Transverse colon (tissue), 4 donors: ENCODE measurements at regions not wholly inside any gene's neighbourhood (a gene's known extent, or its start where the extent isn't known, plus 50 kb on each side); places are given as distances from the start of the nearest gene placed in this dataset.

ENCODE experiments used
- POLR2AphosphoS5 ChIP-seq, 3 donors: sonication (generic); formaldehyde crosslinking; IDR thresholded peaks; one replicate each; pipeline ENCODE4 v1.6.1; 2016; ENCODE audit warnings: antibody characterized with exemption in 3 of 3
- TF ChIP-seq, protein P1 (sequence below), 5 experiments: fragments of 200-600 bp in 3 of 5; fragments of 450-650 bp in 2 of 5; sonication (generic) in 3 of 5; IDR thresholded peaks; 1 replicate in 2 of 5; 2 replicates in 3 of 5; pipeline ENCODE4 v1.5.1; 2016 to 2017; ENCODE audit warnings: antibody characterized with exemption in 5 of 5, inconsistent platforms in 3 of 5, mild to moderate bottlenecking in 2 of 5, moderate library complexity in 1 of 5

DNA sequence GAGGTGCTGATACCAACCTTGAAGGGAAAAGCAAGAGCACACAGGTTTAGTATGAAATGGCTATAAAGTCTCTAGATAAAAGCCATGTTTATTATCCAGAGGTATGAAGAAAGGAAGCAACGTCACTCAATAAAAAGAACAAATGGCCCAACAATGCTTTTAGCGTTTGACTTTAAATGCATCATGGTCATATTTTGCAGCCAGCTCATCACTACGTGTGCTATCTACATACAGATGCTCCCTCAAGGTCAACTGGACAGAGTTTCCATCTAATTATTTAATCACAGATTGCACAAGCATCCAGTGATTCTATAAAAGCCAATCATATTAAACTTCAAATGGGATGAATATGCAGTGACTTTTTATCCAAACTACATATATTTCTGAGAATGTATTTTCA lies 127.6 kb upstream of the SYNDIG1 start:
- TF ChIP-seq, protein P1, sequence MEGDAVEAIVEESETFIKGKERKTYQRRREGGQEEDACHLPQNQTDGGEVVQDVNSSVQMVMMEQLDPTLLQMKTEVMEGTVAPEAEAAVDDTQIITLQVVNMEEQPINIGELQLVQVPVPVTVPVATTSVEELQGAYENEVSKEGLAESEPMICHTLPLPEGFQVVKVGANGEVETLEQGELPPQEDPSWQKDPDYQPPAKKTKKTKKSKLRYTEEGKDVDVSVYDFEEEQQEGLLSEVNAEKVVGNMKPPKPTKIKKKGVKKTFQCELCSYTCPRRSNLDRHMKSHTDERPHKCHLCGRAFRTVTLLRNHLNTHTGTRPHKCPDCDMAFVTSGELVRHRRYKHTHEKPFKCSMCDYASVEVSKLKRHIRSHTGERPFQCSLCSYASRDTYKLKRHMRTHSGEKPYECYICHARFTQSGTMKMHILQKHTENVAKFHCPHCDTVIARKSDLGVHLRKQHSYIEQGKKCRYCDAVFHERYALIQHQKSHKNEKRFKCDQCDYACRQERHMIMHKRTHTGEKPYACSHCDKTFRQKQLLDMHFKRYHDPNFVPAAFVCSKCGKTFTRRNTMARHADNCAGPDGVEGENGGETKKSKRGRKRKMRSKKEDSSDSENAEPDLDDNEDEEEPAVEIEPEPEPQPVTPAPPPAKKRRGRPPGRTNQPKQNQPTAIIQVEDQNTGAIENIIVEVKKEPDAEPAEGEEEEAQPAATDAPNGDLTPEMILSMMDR (IDR thresholded peaks at IDR 0.05): no peak
- TF ChIP-seq POLR2AphosphoS5 (IDR thresholded peaks at IDR 0.05): no peak
